ENCODE measurements at regions not wholly inside any gene's neighbourhood (a gene's known extent, or its start where the extent isn't known, plus 50 kb on each side); places are given as distances from the start of the nearest gene placed in this dataset.
"Not testable (repeated sequence)": the region's sequence is repeated elsewhere in the genome, so short reads cannot be mapped to it uniquely, and the experiment has no call there.

- no peak overlapping the region for H3K27ac Mint-ChIP-seq
- H3K9me3 Mint-ChIP-seq: no peaks in the 10 kb centered on the region
- no peaks in the 10 kb centered on the region for H3K4me1 Mint-ChIP-seq (ENCODE audit: low read depth)
- intact Hi-C loops (cut with micrococcal nuclease): no loop called here
- H3K27me3 Mint-ChIP-seq (ENCODE audit: insufficient read depth): no peaks in the 10 kb centered on the region
- no peak overlapping the region for H3K4me3 Mint-ChIP-seq
- no peak for DNase-seq (ENCODE audit: low spot score)
- no peaks in the 10 kb centered on the region for H3K36me3 Mint-ChIP-seq (ENCODE audit: low read depth)
Measured at GRCh38 chr6:8627085-8627861, 191.9 kb upstream of the SLC35B3 start.

GRCh38 chr6:8624665-8625064 is 189.3 kb upstream of the SLC35B3 start:
- no peaks in the 10 kb centered on the region for H3K36me3 Mint-ChIP-seq (ENCODE audit: low read depth)
- no peaks in the 10 kb centered on the region for H3K4me1 Mint-ChIP-seq (ENCODE audit: low read depth)
- no peak overlapping the region for H3K27ac Mint-ChIP-seq
- no peaks in the 10 kb centered on the region for H3K27me3 Mint-ChIP-seq (ENCODE audit: insufficient read depth)
- H3K4me3 Mint-ChIP-seq: no peak overlapping the region
- H3K9me3 Mint-ChIP-seq: no peaks in the 10 kb centered on the region
- no peak for DNase-seq (ENCODE audit: low spot score)
- intact Hi-C loops (cut with micrococcal nuclease): no loop called here

- no peak overlapping the region for H3K4me3 Mint-ChIP-seq
- H3K36me3 Mint-ChIP-seq (ENCODE audit: low read depth): no peaks in the 10 kb centered on the region
- intact Hi-C loops (cut with micrococcal nuclease): no loop called here
- H3K27ac Mint-ChIP-seq: no peak overlapping the region
- DNase-seq (ENCODE audit: low spot score): no peak
- no peaks in the 10 kb centered on the region for H3K9me3 Mint-ChIP-seq
- H3K4me1 Mint-ChIP-seq (ENCODE audit: low read depth): no peaks in the 10 kb centered on the region
- H3K27me3 Mint-ChIP-seq (ENCODE audit: insufficient read depth): no peaks in the 10 kb centered on the region
Measured at GRCh38 chr6:8623441-8623840, 188.1 kb upstream of the SLC35B3 start.

- H3K27me3 Mint-ChIP-seq (ENCODE audit: insufficient read depth): no peaks in the 10 kb centered on the region
- no peak overlapping the region for H3K27ac Mint-ChIP-seq
- peaks cover 4% of the 10 kb centered on the region for H3K9me3 Mint-ChIP-seq
- H3K4me1 Mint-ChIP-seq (ENCODE audit: low read depth): no peaks in the 10 kb centered on the region
- no peak for DNase-seq (ENCODE audit: low spot score)
- intact Hi-C loops (cut with micrococcal nuclease): no loop called here
- no peak overlapping the region for H3K4me3 Mint-ChIP-seq
- no peaks in the 10 kb centered on the region for H3K36me3 Mint-ChIP-seq (ENCODE audit: low read depth)
Measured at GRCh38 chr6:8619853-8620252, 184.5 kb upstream of the SLC35B3 start.

- H3K27me3 Mint-ChIP-seq (ENCODE audit: insufficient read depth); H3K4me1 Mint-ChIP-seq (ENCODE audit: low read depth); H3K36me3 Mint-ChIP-seq (ENCODE audit: low read depth); H3K9me3 Mint-ChIP-seq; H3K27ac Mint-ChIP-seq; DNase-seq (ENCODE audit: low spot score); intact Hi-C loops (cut with micrococcal nuclease); H3K4me3 Mint-ChIP-seq: not testable (repeated sequence)
Measured at GRCh38 chr6:8619408-8619807, 184.1 kb upstream of the SLC35B3 start.

- Mint-ChIP-seq H3K4me1 (ENCODE audit: low read depth) (no peaks in the 10 kb centered on the region), H3K27ac (no peak overlapping the region), H3K36me3 (ENCODE audit: low read depth) (no peaks in the 10 kb centered on the region), H3K4me3 (no peak overlapping the region), H3K27me3 (ENCODE audit: insufficient read depth) (no peaks in the 10 kb centered on the region), H3K9me3 (peaks cover 4% of the 10 kb centered on the region)
- intact Hi-C loops (cut with micrococcal nuclease): no loop called here
- DNase-seq (ENCODE audit: low spot score): no peak
Measured at GRCh38 chr6:8608737-8609136, 173.4 kb upstream of the SLC35B3 start.

GRCh38 chr6:8589941-8590729 is 154.8 kb upstream of the SLC35B3 start:
- DNase-seq (ENCODE audit: low spot score): no peak
- peaks cover 8% of the 10 kb centered on the region for H3K9me3 Mint-ChIP-seq
- no peak overlapping the region for H3K27ac Mint-ChIP-seq
- intact Hi-C loops (cut with micrococcal nuclease): no loop called here
- H3K36me3 Mint-ChIP-seq (ENCODE audit: low read depth): no peaks in the 10 kb centered on the region
- H3K4me1 Mint-ChIP-seq (ENCODE audit: low read depth): no peaks in the 10 kb centered on the region
- no peaks in the 10 kb centered on the region for H3K27me3 Mint-ChIP-seq (ENCODE audit: insufficient read depth)
- no peak overlapping the region for H3K4me3 Mint-ChIP-seq

GRCh38 chr6:8588176-8588575 is 152.8 kb upstream of the SLC35B3 start:
- no peaks in the 10 kb centered on the region for H3K4me1 Mint-ChIP-seq (ENCODE audit: low read depth)
- intact Hi-C loops (cut with micrococcal nuclease): no loop called here
- peaks cover 8% of the 10 kb centered on the region for H3K9me3 Mint-ChIP-seq
- H3K4me3 Mint-ChIP-seq: no peak overlapping the region
- no peak for DNase-seq (ENCODE audit: low spot score)
- no peaks in the 10 kb centered on the region for H3K27me3 Mint-ChIP-seq (ENCODE audit: insufficient read depth)
- no peaks in the 10 kb centered on the region for H3K36me3 Mint-ChIP-seq (ENCODE audit: low read depth)
- H3K27ac Mint-ChIP-seq: no peak overlapping the region

- Mint-ChIP-seq H3K27me3 (ENCODE audit: insufficient read depth) (no peaks in the 10 kb centered on the region), H3K4me3 (no peak overlapping the region), H3K36me3 (ENCODE audit: low read depth) (no peaks in the 10 kb centered on the region), H3K9me3 (no peaks in the 10 kb centered on the region), H3K4me1 (ENCODE audit: low read depth) (no peaks in the 10 kb centered on the region), H3K27ac (no peak overlapping the region)
- DNase-seq (ENCODE audit: low spot score): no peak
- intact Hi-C loops (cut with micrococcal nuclease): no loop called here
Measured at GRCh38 chr6:8583291-8583690, 147.9 kb upstream of the SLC35B3 start.

GRCh38 chr6:8579372-8579771 is 144.0 kb upstream of the SLC35B3 start:
- DNase-seq (ENCODE audit: low spot score): no peak
- Mint-ChIP-seq H3K27ac (no peak overlapping the region), H3K9me3 (no peaks in the 10 kb centered on the region), H3K4me3 (no peak overlapping the region), H3K27me3 (ENCODE audit: insufficient read depth) (no peaks in the 10 kb centered on the region), H3K36me3 (ENCODE audit: low read depth) (no peaks in the 10 kb centered on the region), H3K4me1 (ENCODE audit: low read depth) (no peaks in the 10 kb centered on the region)
- intact Hi-C loops (cut with micrococcal nuclease): no loop called here

GRCh38 chr6:8578006-8578405 is 142.7 kb upstream of the SLC35B3 start:
- Mint-ChIP-seq H3K9me3 (no peaks in the 10 kb centered on the region), H3K27me3 (ENCODE audit: insufficient read depth) (no peaks in the 10 kb centered on the region), H3K36me3 (ENCODE audit: low read depth) (no peaks in the 10 kb centered on the region), H3K27ac (no peak overlapping the region), H3K4me1 (ENCODE audit: low read depth) (no peaks in the 10 kb centered on the region), H3K4me3 (no peak overlapping the region)
- intact Hi-C loops (cut with micrococcal nuclease): no loop called here
- DNase-seq (ENCODE audit: low spot score): no peak

GRCh38 chr6:8574749-8575468 is 139.6 kb upstream of the SLC35B3 start:
- Mint-ChIP-seq H3K27ac (no peak overlapping the region), H3K4me3 (no peak overlapping the region), H3K4me1 (ENCODE audit: low read depth) (no peaks in the 10 kb centered on the region), H3K9me3 (no peaks in the 10 kb centered on the region), H3K36me3 (ENCODE audit: low read depth) (no peaks in the 10 kb centered on the region), H3K27me3 (ENCODE audit: insufficient read depth) (no peaks in the 10 kb centered on the region)
- DNase-seq (ENCODE audit: low spot score): no peak
- intact Hi-C loops (cut with micrococcal nuclease): no loop called here

- H3K4me3 Mint-ChIP-seq: no peak overlapping the region
- H3K9me3 Mint-ChIP-seq: no peaks in the 10 kb centered on the region
- H3K36me3 Mint-ChIP-seq (ENCODE audit: low read depth): no peaks in the 10 kb centered on the region
- H3K27ac Mint-ChIP-seq: no peak overlapping the region
- no peaks in the 10 kb centered on the region for H3K4me1 Mint-ChIP-seq (ENCODE audit: low read depth)
- DNase-seq (ENCODE audit: low spot score): no peak
- intact Hi-C loops (cut with micrococcal nuclease): no loop called here
- H3K27me3 Mint-ChIP-seq (ENCODE audit: insufficient read depth): no peaks in the 10 kb centered on the region
Measured at GRCh38 chr6:8574311-8574710, 139.0 kb upstream of the SLC35B3 start.
